Lung (tissue), 11 donors: ENCODE measurements at regions not wholly inside any gene's neighbourhood (a gene's known extent, or its start where the extent isn't known, plus 50 kb on each side); places are given as distances from the start of the nearest gene placed in this dataset.
"Not testable (repeated sequence)": the region's sequence is repeated elsewhere in the genome, so short reads cannot be mapped to it uniquely, and the experiment has no call there.

Experiments used
- ATAC-seq: fragments of 200-7000 bp; cut with Tn5 transposase; one replicate; pipeline ENCODE4 v1.9.1; 2020; ENCODE audit warnings: moderate number of reproducible peaks; ENCODE audit not compliant: insufficient read depth, low FRiP score
- DNase-seq, 3 donors: peaks; one replicate each; pipeline ENCODE4 v3.0.0-alpha.2; 2013 to 2017
- H3K27ac ChIP-seq, 2 donors: one replicate each; pipeline ENCODE4 v1.5.1; 2013; ENCODE audit warnings: mild to moderate bottlenecking in 2 of 2, moderate library complexity in 2 of 2, control low read depth in 1 of 2, inconsistent platforms in 1 of 2, low read depth in 1 of 2, low read length in 1 of 2
- H3K27me3 ChIP-seq, 3 donors: one replicate each; pipeline ENCODE4 v1.5.1; 2013; ENCODE audit warnings: low read length in 2 of 3; ENCODE audit not compliant: control insufficient read depth in 3 of 3, insufficient read depth in 3 of 3
- H3K36me3 ChIP-seq, 4 donors: one replicate each; pipeline ENCODE4 v1.5.1; 2013; ENCODE audit warnings: low read length in 4 of 4, mild to moderate bottlenecking in 1 of 4, moderate library complexity in 1 of 4; ENCODE audit not compliant: control insufficient read depth in 4 of 4, insufficient read depth in 4 of 4
- H3K4me1 ChIP-seq, 5 donors: one replicate each; pipeline ENCODE4 v1.5.1; 2013; ENCODE audit warnings: low read length in 5 of 5, mild to moderate bottlenecking in 2 of 5, moderate library complexity in 1 of 5; ENCODE audit not compliant: control insufficient read depth in 5 of 5, insufficient read depth in 5 of 5
- H3K4me3 ChIP-seq: one replicate; pipeline ENCODE4 v1.5.1; 2013; ENCODE audit warnings: mild to moderate bottlenecking, control low read depth, moderate library complexity
- H3K9ac ChIP-seq, 2 donors: one replicate each; pipeline ENCODE4 v1.5.1; 2013; ENCODE audit warnings: low read length in 2 of 2, control low read depth in 1 of 2; ENCODE audit not compliant: insufficient read depth in 1 of 2
- H3K9me3 ChIP-seq, 4 donors: one replicate each; pipeline ENCODE4 v1.5.1; 2013; ENCODE audit warnings: low read length in 3 of 4, mild to moderate bottlenecking in 1 of 4, moderate library complexity in 1 of 4; ENCODE audit not compliant: control insufficient read depth in 4 of 4, insufficient read depth in 3 of 4
- CTCF ChIP-seq: IDR thresholded peaks from 2 replicates; pipeline ENCODE4 v1.5.1; 2012; ENCODE audit warnings: mild to moderate bottlenecking; ENCODE audit errors: control extremely low read depth, extremely low read depth
- WGBS, 2 donors: extraction: QIAGEN DNeasy Blood & Tissue Kit; methylation state at CpG; one replicate each; pipeline ENCODE4 v1.1.7; 2013; 5-methylcytosine and 5-hydroxymethylcytosine counted together
- donor health status: control.
- donor health status: control.
- donor health status: Bipolar disorder and iron deficiency.
- donor health status: healthy.
- donor health status: DM: yes; HTN: yes; CAD: no.

- Histone ChIP-seq H3K9me3 (peaks cover 0 to 2% (median 0%) of the 10 kb centered on the region in 4 donors), H3K27ac (no peak overlapping the region), H3K27me3 (no peaks in the 10 kb centered on the region), H3K4me3 (no peak overlapping the region), H3K4me1 (no peaks in the 10 kb centered on the region), H3K9ac (no peak overlapping the region), H3K36me3 (no peaks in the 10 kb centered on the region)
- ATAC-seq (no peak), DNase-seq (no peak)
- no peak for TF ChIP-seq CTCF
- 85 to 88% methylated on average over 2 of the region's 2 CpGs for WGBS, 2 donors
These were observed 79.1 kb upstream of the HAND2 start for GRCh38 chr4:173609158-173609557.

GRCh38 chr4:173608632-173609031, 78.6 kb upstream of the HAND2 start:
- not testable (repeated sequence) for H3K9ac ChIP-seq, ATAC-seq, H3K27ac ChIP-seq, H3K9me3 ChIP-seq, H3K36me3 ChIP-seq, H3K27me3 ChIP-seq, H3K4me3 ChIP-seq, H3K4me1 ChIP-seq, DNase-seq
- 45 to 48% methylated on average over 14 to 15 of the region's 15 CpGs for WGBS, 2 donors

GRCh38 chr4:173591760-173592159, 61.7 kb upstream of the HAND2 start:
- Histone ChIP-seq H3K4me1 (peaks cover 0 to 4% (median 0%) of the 10 kb centered on the region in 5 donors), H3K27ac (no peak overlapping the region), H3K9ac (no peak overlapping the region), H3K4me3 (no peak overlapping the region), H3K9me3 (peaks cover 0 to 2% (median 0%) of the 10 kb centered on the region in 4 donors), H3K27me3 (peaks cover 0 to 3% (median 0%) of the 10 kb centered on the region in 3 donors), H3K36me3 (no peaks in the 10 kb centered on the region)
- ATAC-seq (no peak), DNase-seq (no peak)
- no peak for TF ChIP-seq CTCF
- 83 to 87% methylated on average over 3 of the region's 3 CpGs for WGBS, 2 donors

GRCh38 chr4:173590697-173591096, 60.7 kb upstream of the HAND2 start:
- H3K36me3 ChIP-seq: no peaks in the 10 kb centered on the region
- WGBS, 2 donors: 85 to 89% methylated on average over 4 of the region's 4 CpGs
- no peak for TF ChIP-seq CTCF
- H3K27ac ChIP-seq: no peak overlapping the region
- peaks cover 0 to 7% (median 0%) of the 10 kb centered on the region in 5 donors for H3K4me1 ChIP-seq
- DNase-seq: no peak
- no peak overlapping the region for H3K9ac ChIP-seq
- H3K9me3 ChIP-seq: peaks cover 0 to 2% (median 0%) of the 10 kb centered on the region in 4 donors
- H3K4me3 ChIP-seq: no peak overlapping the region
- H3K27me3 ChIP-seq: peaks cover 0 to 4% (median 3%) of the 10 kb centered on the region in 3 donors
- ATAC-seq: no peak
